GM19328 (cell line): ENCODE measurements at regions not wholly inside any gene's neighbourhood (a gene's known extent, or its start where the extent isn't known, plus 50 kb on each side); places are given as distances from the start of the nearest gene placed in this dataset.

ENCODE experiments used
- ATAC-seq: cut with Tn5 transposase; IDR thresholded peaks from one replicate; pipeline ENCODE4 v1.9.1; 2021; ENCODE audit warnings: mild to moderate bottlenecking, moderate library complexity; ENCODE audit not compliant: unreplicated experiment

- no peak for ATAC-seq
Measured at GRCh38 chr2:183283209-183283608, 159.0 kb downstream of the NUP35 start.

- ATAC-seq, result no peak
Measured at GRCh38 chr2:183284606-183285005, 160.4 kb downstream of the NUP35 start.

- no peak for ATAC-seq
Measured at GRCh38 chr2:183291436-183291835, 167.2 kb downstream of the NUP35 start.

- no peak for ATAC-seq
Measured at GRCh38 chr2:183292028-183292427, 167.8 kb downstream of the NUP35 start.

GRCh38 chr2:183339311-183339710, 215.1 kb downstream of the NUP35 start:
- no peak for ATAC-seq

GRCh38 chr2:183341057-183341456, 216.8 kb downstream of the NUP35 start:
- no peak for ATAC-seq

- ATAC-seq, result no peak
Measured at GRCh38 chr2:183347969-183348368, 223.7 kb downstream of the NUP35 start.

GRCh38 chr2:183348492-183348891, 224.2 kb downstream of the NUP35 start:
- ATAC-seq, result peak; percentile 77

- ATAC-seq, result peak; percentile 41
Measured at GRCh38 chr2:183349091-183349490, 224.8 kb downstream of the NUP35 start.

GRCh38 chr2:183359867-183360266, 235.6 kb downstream of the NUP35 start:
- no peak for ATAC-seq

GRCh38 chr2:183371545-183371944, 247.3 kb downstream of the NUP35 start:
- no peak for ATAC-seq

- no peak for ATAC-seq
Measured at GRCh38 chr2:183375821-183376220, 251.6 kb downstream of the NUP35 start.

GRCh38 chr2:183383854-183384253, 259.6 kb downstream of the NUP35 start:
- ATAC-seq, result no peak

- ATAC-seq, result no peak
Measured at GRCh38 chr2:183389546-183390080, 265.4 kb downstream of the NUP35 start.

GRCh38 chr2:183390109-183390508, 265.9 kb downstream of the NUP35 start:
- no peak for ATAC-seq

- no peak for ATAC-seq
Measured at GRCh38 chr2:183404392-183404791, 280.1 kb downstream of the NUP35 start.

GRCh38 chr2:183408562-183408961, 284.3 kb downstream of the NUP35 start:
- no peak for ATAC-seq

GRCh38 chr2:183409662-183410061, 285.4 kb downstream of the NUP35 start:
- no peak for ATAC-seq

- ATAC-seq, result no peak
Measured at GRCh38 chr2:183416753-183417152, 292.5 kb downstream of the NUP35 start.

- no peak for ATAC-seq
Measured at GRCh38 chr2:183426825-183427224, 302.6 kb downstream of the NUP35 start.

GRCh38 chr2:183427558-183427957, 303.3 kb downstream of the NUP35 start:
- no peak for ATAC-seq

GRCh38 chr2:183428881-183429280, 304.6 kb downstream of the NUP35 start:
- no peak for ATAC-seq

- no peak for ATAC-seq
Measured at GRCh38 chr2:183438541-183438940, 314.3 kb downstream of the NUP35 start.
